ENCODE measurements at regions not wholly inside any gene's neighbourhood (a gene's known extent, or its start where the extent isn't known, plus 50 kb on each side); places are given as distances from the start of the nearest gene placed in this dataset.
"Not testable (repeated sequence)": the region's sequence is repeated elsewhere in the genome, so short reads cannot be mapped to it uniquely, and the experiment has no call there.

DNA sequence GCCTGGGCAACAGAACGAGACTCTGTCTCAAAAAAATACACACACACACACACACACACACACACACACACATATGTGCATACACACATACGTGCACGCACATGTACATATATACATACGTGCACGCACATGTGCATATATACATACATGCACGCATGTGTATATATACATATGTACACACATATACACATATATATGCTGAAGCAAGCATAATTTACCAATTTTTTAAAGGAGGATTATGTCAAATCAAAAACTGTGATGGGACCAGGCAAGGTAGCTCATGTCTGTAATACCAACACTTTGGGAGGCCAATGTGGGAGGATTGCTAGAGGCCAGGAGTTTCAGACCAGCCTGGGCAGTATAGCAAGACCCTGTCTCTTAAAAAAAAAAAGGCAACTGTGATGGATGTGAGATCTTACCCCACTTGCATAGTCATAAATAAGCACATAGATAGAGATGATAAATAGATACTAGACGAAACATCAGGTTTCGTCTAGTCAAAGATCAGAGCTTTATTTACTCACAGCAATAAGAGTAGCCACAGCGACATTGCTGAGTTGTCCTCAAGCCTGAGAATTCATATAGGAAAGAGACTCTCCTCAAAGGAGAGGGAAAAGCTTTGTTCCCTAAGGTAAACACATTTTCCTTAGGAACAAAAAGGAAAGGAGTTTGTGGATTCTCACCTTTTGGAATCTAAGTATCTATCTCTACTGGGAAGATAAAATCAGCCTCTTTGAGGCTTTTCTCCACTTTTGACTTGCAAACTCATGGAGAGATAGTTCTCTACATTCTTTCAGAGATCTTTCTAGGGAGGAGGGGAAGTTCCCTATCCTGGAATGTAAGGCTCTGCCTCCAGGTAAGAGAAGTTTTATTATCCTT lies 74.7 kb upstream of the AMN1 start:
- no peak overlapping the region for H3K27ac ChIP-seq (ENCODE audit: low read depth in 1 of 2, low read length in 2 of 2)
- no peak overlapping the region for H3K4me3 ChIP-seq (ENCODE audit: low read length in 2 of 2)
- DNase-seq (no peak), ATAC-seq (ENCODE audit: low FRiP score) (no peak)
- 95 to 97% methylated on average over 9 of the region's 9 CpGs for WGBS, 2 donors
- H3K27me3 ChIP-seq (ENCODE audit: control insufficient read depth in 1 of 2, insufficient read depth in 2 of 2, low read length in 1 of 2) = no peaks in the 10 kb centered on the region
- no peaks in the 10 kb centered on the region for H3K4me1 ChIP-seq (ENCODE audit: control insufficient read depth in 1 of 2, insufficient read depth in 2 of 2, low read length in 2 of 2)
- no peaks in the 10 kb centered on the region for H3K36me3 ChIP-seq (ENCODE audit: control insufficient read depth in 1 of 2, insufficient read depth in 2 of 2, low read length in 1 of 2)
- H3K9me3 ChIP-seq (ENCODE audit: control insufficient read depth, low read length) = no peaks in the 10 kb centered on the region
- intact Hi-C loops (cut with DNase I) = no loop called here

DNA sequence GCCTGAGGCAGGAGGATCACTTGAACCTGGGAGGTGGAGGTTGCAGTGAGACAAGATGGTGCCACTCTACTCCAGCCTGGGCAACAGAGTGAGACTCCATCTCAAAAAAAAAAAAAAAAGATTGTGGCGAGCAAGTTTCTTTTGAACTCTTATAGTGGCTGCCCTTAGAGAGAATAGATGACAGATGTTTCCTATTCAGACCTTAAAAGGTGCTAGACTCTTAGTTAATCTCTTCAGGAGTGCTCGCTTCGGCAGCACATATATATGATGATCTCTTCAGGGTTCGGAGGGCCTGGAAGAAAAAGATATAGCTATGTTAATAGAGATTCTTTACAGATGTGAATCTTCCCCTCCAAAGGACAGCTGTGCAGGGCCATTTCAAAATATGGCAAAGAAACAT lies 73.1 kb upstream of the AMN1 start:
- Histone ChIP-seq H3K4me3 (ENCODE audit: low read length in 2 of 2) (no peak overlapping the region), H3K9me3 (ENCODE audit: control insufficient read depth, low read length) (no peaks in the 10 kb centered on the region), H3K36me3 (ENCODE audit: control insufficient read depth in 1 of 2, insufficient read depth in 2 of 2, low read length in 1 of 2) (no peaks in the 10 kb centered on the region), H3K4me1 (ENCODE audit: control insufficient read depth in 1 of 2, insufficient read depth in 2 of 2, low read length in 2 of 2) (no peaks in the 10 kb centered on the region), H3K27ac (ENCODE audit: low read depth in 1 of 2, low read length in 2 of 2) (no peak overlapping the region), H3K27me3 (ENCODE audit: control insufficient read depth in 1 of 2, insufficient read depth in 2 of 2, low read length in 1 of 2) (no peaks in the 10 kb centered on the region)
- intact Hi-C loops (cut with DNase I) = no loop called here
- DNase-seq (no peak), ATAC-seq (ENCODE audit: low FRiP score) (no peak)
- WGBS, 2 donors = 98% methylated on average over 4 of the region's 4 CpGs

GRCh38 chr12:31797230-31797872 lies 68.5 kb upstream of the AMN1 start:
- Histone ChIP-seq H3K27ac (ENCODE audit: low read depth in 1 of 2, low read length in 2 of 2) (no peak overlapping the region), H3K4me1 (ENCODE audit: control insufficient read depth in 1 of 2, insufficient read depth in 2 of 2, low read length in 2 of 2) (no peaks in the 10 kb centered on the region), H3K4me3 (ENCODE audit: low read length in 2 of 2) (no peak overlapping the region), H3K36me3 (ENCODE audit: control insufficient read depth in 1 of 2, insufficient read depth in 2 of 2, low read length in 1 of 2) (no peaks in the 10 kb centered on the region), H3K27me3 (ENCODE audit: control insufficient read depth in 1 of 2, insufficient read depth in 2 of 2, low read length in 1 of 2) (no peaks in the 10 kb centered on the region), H3K9me3 (ENCODE audit: control insufficient read depth, low read length) (no peaks in the 10 kb centered on the region)
- no peak for DNase-seq
- 82 to 86% methylated on average over 13 of the region's 13 CpGs for WGBS, 2 donors
- intact Hi-C loops (cut with DNase I) = no loop called here
- ATAC-seq (ENCODE audit: low FRiP score) = no peak

GRCh38 chr12:31796270-31796951 lies 67.6 kb upstream of the AMN1 start:
- H3K4me3 ChIP-seq (ENCODE audit: low read length in 2 of 2) = no peak overlapping the region
- intact Hi-C loops (cut with DNase I) = no loop called here
- H3K36me3 ChIP-seq (ENCODE audit: control insufficient read depth in 1 of 2, insufficient read depth in 2 of 2, low read length in 1 of 2) = no peaks in the 10 kb centered on the region
- 76 to 77% methylated on average over 11 of the region's 11 CpGs for WGBS, 2 donors
- DNase-seq = no peak
- no peaks in the 10 kb centered on the region for H3K27me3 ChIP-seq (ENCODE audit: control insufficient read depth in 1 of 2, insufficient read depth in 2 of 2, low read length in 1 of 2)
- H3K9me3 ChIP-seq (ENCODE audit: control insufficient read depth, low read length) = no peaks in the 10 kb centered on the region
- ATAC-seq (ENCODE audit: low FRiP score) = no peak
- no peak overlapping the region for H3K27ac ChIP-seq (ENCODE audit: low read depth in 1 of 2, low read length in 2 of 2)
- no peaks in the 10 kb centered on the region for H3K4me1 ChIP-seq (ENCODE audit: control insufficient read depth in 1 of 2, insufficient read depth in 2 of 2, low read length in 2 of 2)

DNA sequence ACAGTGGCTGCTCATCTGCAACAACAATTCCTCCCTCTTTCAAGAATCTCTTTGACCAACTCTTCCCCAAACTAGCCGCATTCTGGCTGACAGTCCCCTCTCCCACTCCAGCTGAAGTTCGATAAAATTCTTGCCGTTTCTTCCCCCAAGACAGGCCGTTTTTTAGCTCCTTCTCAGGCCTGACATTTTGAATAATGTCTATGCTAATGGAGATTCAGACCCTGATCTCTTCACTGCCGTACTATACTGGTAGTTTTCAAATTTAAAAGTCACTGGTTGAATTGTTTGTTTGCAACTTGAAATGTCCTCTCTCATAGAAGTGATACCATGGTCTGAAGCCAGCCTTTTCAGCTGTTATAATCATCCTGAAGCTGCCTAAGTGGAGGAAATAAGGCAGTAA lies 65.9 kb upstream of the AMN1 start:
- intact Hi-C loops (cut with DNase I) = no loop called here

GRCh38 chr12:31791265-31791664 lies 62.4 kb upstream of the AMN1 start:
- WGBS, 2 donors = 76 to 89% methylated on average over 3 of the region's 3 CpGs
- H3K9me3 ChIP-seq (ENCODE audit: control insufficient read depth, low read length); H3K4me3 ChIP-seq (ENCODE audit: low read length in 2 of 2); H3K27me3 ChIP-seq (ENCODE audit: control insufficient read depth in 1 of 2, insufficient read depth in 2 of 2, low read length in 1 of 2); H3K4me1 ChIP-seq (ENCODE audit: control insufficient read depth in 1 of 2, insufficient read depth in 2 of 2, low read length in 2 of 2); H3K36me3 ChIP-seq (ENCODE audit: control insufficient read depth in 1 of 2, insufficient read depth in 2 of 2, low read length in 1 of 2); ATAC-seq (ENCODE audit: low FRiP score); H3K27ac ChIP-seq (ENCODE audit: low read depth in 1 of 2, low read length in 2 of 2); intact Hi-C loops (cut with DNase I); DNase-seq: not testable (repeated sequence)

More for the DNA sequence above, 65.9 kb upstream of the AMN1 start:
- ATAC-seq (ENCODE audit: low FRiP score) (no peak), DNase-seq (no peak)
- H3K36me3 ChIP-seq (ENCODE audit: control insufficient read depth in 1 of 2, insufficient read depth in 2 of 2, low read length in 1 of 2) = no peaks in the 10 kb centered on the region
- H3K9me3 ChIP-seq (ENCODE audit: control insufficient read depth, low read length) = no peaks in the 10 kb centered on the region
- no peaks in the 10 kb centered on the region for H3K27me3 ChIP-seq (ENCODE audit: control insufficient read depth in 1 of 2, insufficient read depth in 2 of 2, low read length in 1 of 2)
- H3K27ac ChIP-seq (ENCODE audit: low read depth in 1 of 2, low read length in 2 of 2) = no peak overlapping the region
- WGBS, 2 donors = 21 to 26% methylated on average over 5 of the region's 5 CpGs
- H3K4me1 ChIP-seq (ENCODE audit: control insufficient read depth in 1 of 2, insufficient read depth in 2 of 2, low read length in 2 of 2) = no peaks in the 10 kb centered on the region
- no peak overlapping the region for H3K4me3 ChIP-seq (ENCODE audit: low read length in 2 of 2)

DNA sequence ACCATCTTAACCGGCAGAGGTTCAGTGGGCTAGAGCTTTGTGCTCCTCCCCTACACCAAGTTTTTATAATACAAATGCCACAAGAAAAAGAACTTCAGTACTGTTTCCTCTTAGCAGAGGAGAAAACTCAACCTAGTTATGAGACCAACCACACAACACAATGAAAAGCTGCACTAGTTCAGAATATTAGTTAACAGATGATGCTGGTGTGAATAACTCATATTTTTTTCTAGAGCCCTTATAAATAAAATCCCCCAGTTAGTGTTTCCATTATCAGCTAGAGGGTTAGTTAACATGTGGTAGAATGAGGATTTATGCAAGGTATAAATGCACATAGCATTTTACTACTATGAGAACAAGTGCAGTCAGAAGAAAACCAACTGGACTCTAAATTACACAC lies 61.9 kb upstream of the AMN1 start:
- no peaks in the 10 kb centered on the region for H3K27me3 ChIP-seq (ENCODE audit: control insufficient read depth in 1 of 2, insufficient read depth in 2 of 2, low read length in 1 of 2)
- no peaks in the 10 kb centered on the region for H3K9me3 ChIP-seq (ENCODE audit: control insufficient read depth, low read length)
- ATAC-seq (ENCODE audit: low FRiP score) = no peak
- WGBS, 2 donors = 3 to 49% methylated on average over 1 of the region's 1 CpG
- no peak overlapping the region for H3K4me3 ChIP-seq (ENCODE audit: low read length in 2 of 2)
- intact Hi-C loops (cut with DNase I) = no loop called here
- no peak overlapping the region for H3K27ac ChIP-seq (ENCODE audit: low read depth in 1 of 2, low read length in 2 of 2)
- DNase-seq = no peak
- no peaks in the 10 kb centered on the region for H3K4me1 ChIP-seq (ENCODE audit: control insufficient read depth in 1 of 2, insufficient read depth in 2 of 2, low read length in 2 of 2)
- H3K36me3 ChIP-seq (ENCODE audit: control insufficient read depth in 1 of 2, insufficient read depth in 2 of 2, low read length in 1 of 2) = no peaks in the 10 kb centered on the region

DNA sequence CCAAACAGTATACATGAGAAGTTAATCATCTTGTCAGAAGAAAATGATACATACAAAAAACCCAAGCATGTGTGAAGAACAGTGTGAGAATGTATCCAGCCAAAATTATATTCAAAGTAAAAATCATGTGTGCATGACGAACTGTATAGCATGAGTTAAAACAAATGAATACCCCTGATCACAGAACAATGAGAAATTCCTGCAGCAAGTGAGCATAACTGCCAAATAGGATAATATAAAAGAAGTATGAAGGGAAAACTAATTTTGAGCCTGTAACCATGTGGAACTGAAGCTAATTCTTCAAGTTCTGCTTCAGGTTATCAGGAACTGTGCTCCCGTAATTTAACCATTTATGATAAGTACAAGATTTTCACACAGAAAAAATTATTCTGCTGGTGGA lies 56.5 kb upstream of the AMN1 start:
- ATAC-seq (ENCODE audit: low FRiP score) (no peak), DNase-seq (no peak)
- H3K27me3 ChIP-seq (ENCODE audit: control insufficient read depth in 1 of 2, insufficient read depth in 2 of 2, low read length in 1 of 2) = no peaks in the 10 kb centered on the region
- intact Hi-C loops (cut with DNase I) = no loop called here
- no peak overlapping the region for H3K4me3 ChIP-seq (ENCODE audit: low read length in 2 of 2)
- no peaks in the 10 kb centered on the region for H3K4me1 ChIP-seq (ENCODE audit: control insufficient read depth in 1 of 2, insufficient read depth in 2 of 2, low read length in 2 of 2)
- no peaks in the 10 kb centered on the region for H3K9me3 ChIP-seq (ENCODE audit: control insufficient read depth, low read length)
- WGBS, 2 donors = 53 to 55% methylated on average over 2 of the region's 2 CpGs
- H3K36me3 ChIP-seq (ENCODE audit: control insufficient read depth in 1 of 2, insufficient read depth in 2 of 2, low read length in 1 of 2) = no peaks in the 10 kb centered on the region
- H3K27ac ChIP-seq (ENCODE audit: low read depth in 1 of 2, low read length in 2 of 2) = no peak overlapping the region
